SK-N-SH (cell line): ENCODE measurements at regions not wholly inside any gene's neighbourhood (a gene's known extent, or its start where the extent isn't known, plus 50 kb on each side); places are given as distances from the start of the nearest gene placed in this dataset.
A peak's percentile ranks its signal among the peaks of the same experiment; 100 is the strongest.
"Not testable (repeated sequence)": the region's sequence is repeated elsewhere in the genome, so short reads cannot be mapped to it uniquely, and the experiment has no call there.

Source experiments
- CHD2 ChIP-seq: fragments of 150-350 bp; IDR thresholded peaks from 2 replicates; pipeline ENCODE4 v1.6.1; 2018; ENCODE audit warnings: low read length; ENCODE audit not compliant: partially characterized antibody
- CTCF ChIP-seq: fragments of 200-600 bp; sonication (generic); IDR thresholded peaks from 2 replicates; pipeline ENCODE4 v1.6.1; 2017; ENCODE audit warnings: antibody characterized with exemption, mild to moderate bottlenecking, moderate library complexity
- GABPA ChIP-seq: IDR thresholded peaks from 2 replicates; pipeline ENCODE4 v1.4.0; 2012; ENCODE audit warnings: low read depth, mild to moderate bottlenecking
- MAX ChIP-seq: IDR thresholded peaks from 2 replicates; pipeline ENCODE4 v1.4.0; 2012; ENCODE audit warnings: low read depth
- MXI1 ChIP-seq: IDR thresholded peaks from 2 replicates; pipeline ENCODE4 v1.6.1; 2012; ENCODE audit warnings: mild to moderate bottlenecking, low read depth, low read length, improper control_type of control experiment
- RAD21 ChIP-seq: IDR thresholded peaks from 2 replicates; pipeline ENCODE4 v1.6.1; 2012; ENCODE audit warnings: mild to moderate bottlenecking, low read length
- TAF1 ChIP-seq: IDR thresholded peaks from 2 replicates; pipeline ENCODE4 v1.6.1; 2012; ENCODE audit warnings: low read depth, mild to moderate bottlenecking, low read length, moderate library complexity, borderline replicate concordance
- TCF12 ChIP-seq: IDR thresholded peaks from 2 replicates; pipeline ENCODE4 v1.4.0; 2012
- TEAD4 ChIP-seq: IDR thresholded peaks from 2 replicates; pipeline ENCODE4 v1.4.0; 2012; ENCODE audit warnings: mild to moderate bottlenecking, borderline replicate concordance; ENCODE audit not compliant: insufficient read depth
- ZBTB33 ChIP-seq: IDR thresholded peaks from 2 replicates; pipeline ENCODE4 v1.4.0; 2012; ENCODE audit warnings: low read depth, borderline replicate concordance

GRCh38 chr16:18131587-18131986, 204.9 kb downstream of the NPIPA8 start:
- TF ChIP-seq CTCF, MAX, TEAD4, MXI1, ZBTB33, TAF1, CHD2, TCF12, GABPA: not testable (repeated sequence)
- peak; percentile 30 for TF ChIP-seq RAD21
